ENCODE measurements at regions not wholly inside any gene's neighbourhood (a gene's known extent, or its start where the extent isn't known, plus 50 kb on each side); places are given as distances from the start of the nearest gene placed in this dataset.

GRCh38 chr21:15676935-15677334 lies 52.8 kb upstream of the USP25 start:
- no peak overlapping the region for H3K27ac ChIP-seq (ENCODE audit: low read length)
- no peak overlapping the region for H3K9ac ChIP-seq (ENCODE audit: low read depth, low read length)
- no peaks in the 10 kb centered on the region for H3K27me3 ChIP-seq (ENCODE audit: insufficient read depth, low read length, poor library complexity)
- no peak overlapping the region for H3K4me3 ChIP-seq (ENCODE audit: low read depth in 1 of 2, low read length in 2 of 2)
- no peak overlapping the region for H2AFZ ChIP-seq (ENCODE audit: low read depth, low read length)
- H3K36me3 ChIP-seq (ENCODE audit: insufficient read depth, low read length), result no peaks in the 10 kb centered on the region
- DNase-seq, result no peak
- TF ChIP-seq EZH2 (IDR thresholded peaks at IDR 0.05; ENCODE audit: borderline replicate concordance, low read depth, low read length, severe bottlenecking) (no peak), CTCF (IDR thresholded peaks at IDR 0.05; ENCODE audit: borderline replicate concordance, extremely low read depth, low read length, poor library complexity, severe bottlenecking) (no peak)
- peaks cover 2% of the 10 kb centered on the region; the same call in 1 of the 2 replicates for H3K4me1 ChIP-seq (ENCODE audit: insufficient read depth, low read length)
- H4K20me1 ChIP-seq (ENCODE audit: insufficient read depth, low read length), result no peaks in the 10 kb centered on the region
- H3K4me2 ChIP-seq (ENCODE audit: insufficient read depth, low read length), result no peak overlapping the region
- no peak for ATAC-seq (ENCODE audit: insufficient read depth, low read depth)
- no peaks in the 10 kb centered on the region for H3K79me2 ChIP-seq (ENCODE audit: insufficient read depth, low read length)
- H3K9me3 ChIP-seq (ENCODE audit: insufficient read depth, low read length, severe bottlenecking), result no peaks in the 10 kb centered on the region

- H3K27ac ChIP-seq (ENCODE audit: low read length), result no peak overlapping the region
- no peak overlapping the region for H2AFZ ChIP-seq (ENCODE audit: low read depth, low read length)
- H3K4me2 ChIP-seq (ENCODE audit: insufficient read depth, low read length), result no peak overlapping the region
- H3K4me3 ChIP-seq (ENCODE audit: low read depth in 1 of 2, low read length in 2 of 2), result no peak overlapping the region
- no peak overlapping the region for H3K9ac ChIP-seq (ENCODE audit: low read depth, low read length)
- no peaks in the 10 kb centered on the region for H3K27me3 ChIP-seq (ENCODE audit: insufficient read depth, low read length, poor library complexity)
- peaks cover 9% of the 10 kb centered on the region; the same call in 1 of the 2 replicates for H3K4me1 ChIP-seq (ENCODE audit: insufficient read depth, low read length)
- H4K20me1 ChIP-seq (ENCODE audit: insufficient read depth, low read length), result no peaks in the 10 kb centered on the region
- H3K79me2 ChIP-seq (ENCODE audit: insufficient read depth, low read length), result no peaks in the 10 kb centered on the region
- DNase-seq, result no peak
- H3K9me3 ChIP-seq (ENCODE audit: insufficient read depth, low read length, severe bottlenecking), result no peaks in the 10 kb centered on the region
- no peaks in the 10 kb centered on the region for H3K36me3 ChIP-seq (ENCODE audit: insufficient read depth, low read length)
- no peak for ATAC-seq (ENCODE audit: insufficient read depth, low read depth)
- TF ChIP-seq EZH2 (IDR thresholded peaks at IDR 0.05; ENCODE audit: borderline replicate concordance, low read depth, low read length, severe bottlenecking) (no peak), CTCF (IDR thresholded peaks at IDR 0.05; ENCODE audit: borderline replicate concordance, extremely low read depth, low read length, poor library complexity, severe bottlenecking) (no peak)
These were observed 50.2 kb upstream of the USP25 start for GRCh38 chr21:15679630-15680029.

Measured in DND-41 (cell line).